Mononuclear cell (primary cell): ENCODE measurements at regions not wholly inside any gene's neighbourhood (a gene's known extent, or its start where the extent isn't known, plus 50 kb on each side); places are given as distances from the start of the nearest gene placed in this dataset.

Source experiments
- H3K27me3 ChIP-seq: 2 replicates; pipeline ENCODE4 v1.6.0; 2011; ENCODE audit warnings: low read length, control low read depth; ENCODE audit not compliant: insufficient read depth
- H3K4me1 ChIP-seq: 2 replicates; pipeline ENCODE4 v1.5.1; 2011; ENCODE audit warnings: mild to moderate bottlenecking, low read length, control low read depth; ENCODE audit not compliant: insufficient read depth
- H3K4me3 ChIP-seq: 2 replicates; pipeline ENCODE4 v1.5.1; 2011; ENCODE audit warnings: mild to moderate bottlenecking, low read length, moderate library complexity
- H3K9me3 ChIP-seq: 2 replicates; pipeline ENCODE4 v1.5.1; 2011; ENCODE audit warnings: low read depth, mild to moderate bottlenecking, control low read depth, low read length

DNA sequence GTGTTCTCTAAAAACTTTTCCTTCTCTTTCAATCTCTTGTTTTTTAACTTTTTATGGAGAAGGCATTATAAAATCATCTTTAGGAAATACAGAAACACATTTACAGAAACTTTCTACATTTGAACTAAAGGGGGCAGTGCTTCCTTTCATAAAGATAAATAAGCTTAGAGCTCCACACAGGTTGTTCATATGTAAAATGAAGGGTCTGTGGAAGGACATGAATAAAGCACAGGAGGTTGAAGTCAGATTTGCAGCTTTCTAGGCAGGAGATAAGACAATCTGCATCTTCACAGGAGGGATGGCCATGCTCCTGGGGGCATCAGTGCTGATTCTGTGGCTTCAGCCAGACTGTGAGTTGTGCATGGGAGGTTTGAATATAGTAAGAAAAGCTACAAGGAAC is 426.0 kb downstream of the DAD1 start:
- Histone ChIP-seq H3K27me3 (no peaks in the 10 kb centered on the region), H3K4me3 (no peak overlapping the region), H3K4me1 (no peaks in the 10 kb centered on the region), H3K9me3 (no peaks in the 10 kb centered on the region)

DNA sequence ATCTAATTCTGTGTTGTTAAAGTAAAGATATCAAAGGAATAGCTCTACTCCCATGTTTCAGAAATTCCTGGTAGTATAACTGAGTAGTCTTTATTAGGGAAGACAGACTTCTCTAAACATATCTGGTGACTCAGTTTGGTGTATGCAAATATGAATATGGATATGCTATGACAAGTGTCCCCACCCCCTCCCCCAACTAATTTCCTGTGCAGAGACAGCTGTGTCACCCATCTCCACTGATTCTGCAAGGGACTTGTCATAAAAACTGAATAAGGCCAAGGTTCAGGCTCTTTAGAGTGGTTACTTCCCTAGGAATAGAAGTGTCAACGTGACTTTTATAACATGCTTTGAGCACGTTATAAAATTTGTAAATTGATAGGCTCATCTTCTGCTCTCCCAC is 429.1 kb downstream of the DAD1 start:
- H3K4me3 ChIP-seq: no peak overlapping the region
- no peaks in the 10 kb centered on the region for H3K9me3 ChIP-seq
- H3K27me3 ChIP-seq: no peaks in the 10 kb centered on the region
- no peaks in the 10 kb centered on the region for H3K4me1 ChIP-seq

DNA sequence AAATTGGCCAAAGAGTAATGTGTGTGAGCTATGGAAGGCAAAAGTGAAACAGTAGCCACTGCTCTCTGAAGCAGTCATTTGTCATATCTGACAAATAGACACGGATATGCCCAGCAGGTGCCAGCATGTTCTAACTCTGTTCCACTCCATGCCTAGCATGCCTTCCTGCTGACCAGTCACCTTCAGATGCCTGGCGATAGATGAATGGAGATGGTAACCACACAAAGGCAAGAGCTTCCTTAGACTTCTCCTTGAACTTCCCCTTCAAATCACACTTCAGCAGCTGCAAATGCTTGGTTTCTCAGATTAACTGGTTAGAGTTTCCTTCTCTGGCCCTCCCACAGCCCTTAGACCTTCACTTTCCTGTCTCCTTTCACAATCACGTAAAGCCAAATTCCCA is 429.9 kb downstream of the DAD1 start:
- no peak overlapping the region for H3K4me3 ChIP-seq
- H3K4me1 ChIP-seq: no peaks in the 10 kb centered on the region
- no peaks in the 10 kb centered on the region for H3K27me3 ChIP-seq

DNA sequence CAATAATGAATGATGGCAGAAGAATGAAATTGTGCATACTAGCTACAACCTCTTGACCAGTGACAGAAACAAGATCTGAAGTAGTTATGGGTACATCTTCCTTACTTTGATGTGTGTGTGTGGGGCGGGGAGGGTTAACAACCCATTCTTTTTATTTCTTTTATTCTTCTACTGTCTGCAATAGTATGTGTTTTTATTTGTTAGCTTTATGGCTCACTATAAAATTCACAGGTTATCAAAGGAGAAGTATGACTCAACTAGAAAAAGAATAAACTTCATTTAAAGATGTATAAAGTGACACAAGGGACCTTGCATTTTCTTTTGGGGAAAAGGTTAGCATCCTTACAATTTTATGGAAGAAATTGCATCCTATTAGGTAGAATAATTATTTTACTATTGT is 430.5 kb downstream of the DAD1 start:
- H3K9me3 ChIP-seq: no peaks in the 10 kb centered on the region
- no peaks in the 10 kb centered on the region for H3K27me3 ChIP-seq
- no peak overlapping the region for H3K4me3 ChIP-seq
- no peaks in the 10 kb centered on the region for H3K4me1 ChIP-seq

More for the DNA sequence above, 429.9 kb downstream of the DAD1 start:
- no peaks in the 10 kb centered on the region for H3K9me3 ChIP-seq

DNA sequence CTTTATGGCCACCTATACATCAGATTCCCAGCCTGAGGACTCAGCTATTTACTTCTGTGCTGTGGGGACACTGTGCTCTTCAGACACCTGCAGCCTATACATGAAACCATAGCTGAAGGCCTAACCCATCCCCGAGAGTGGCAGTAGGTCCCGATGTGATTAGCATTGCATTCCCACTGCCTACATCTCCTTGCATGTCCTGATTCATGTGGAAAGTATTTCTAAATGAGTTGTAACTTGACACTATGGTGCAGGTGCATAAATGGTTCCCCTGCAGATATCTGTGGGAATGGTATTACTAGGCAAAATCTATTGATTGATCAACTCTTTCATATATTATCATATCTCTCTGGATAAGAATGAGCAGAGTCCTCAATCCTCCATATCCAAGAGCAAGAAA is 433.5 kb downstream of the DAD1 start:
- no peaks in the 10 kb centered on the region for H3K27me3 ChIP-seq
- no peak overlapping the region for H3K4me3 ChIP-seq
- no peaks in the 10 kb centered on the region for H3K9me3 ChIP-seq
- H3K4me1 ChIP-seq: no peaks in the 10 kb centered on the region

DNA sequence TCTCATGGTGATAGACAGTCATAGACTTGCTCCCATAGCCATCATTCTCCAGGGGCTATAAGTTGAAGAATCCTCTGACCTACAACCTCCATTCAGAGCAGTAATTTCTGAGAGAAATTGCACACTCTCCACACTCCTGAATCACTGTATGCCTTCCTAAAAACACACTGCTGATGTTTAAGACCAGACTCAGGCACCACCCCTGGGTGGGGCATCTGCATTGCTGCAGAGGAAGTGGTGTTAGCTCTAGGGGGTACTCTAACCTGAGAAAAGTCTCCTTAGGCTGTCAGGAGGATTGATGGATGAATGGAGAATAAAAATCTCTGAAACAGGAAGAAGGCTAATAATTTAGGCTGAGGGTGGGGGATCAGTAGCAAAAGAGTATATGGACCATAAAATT is 436.1 kb downstream of the DAD1 start:
- Histone ChIP-seq H3K27me3 (no peaks in the 10 kb centered on the region), H3K4me1 (no peaks in the 10 kb centered on the region), H3K9me3 (no peaks in the 10 kb centered on the region), H3K4me3 (no peak overlapping the region)

DNA sequence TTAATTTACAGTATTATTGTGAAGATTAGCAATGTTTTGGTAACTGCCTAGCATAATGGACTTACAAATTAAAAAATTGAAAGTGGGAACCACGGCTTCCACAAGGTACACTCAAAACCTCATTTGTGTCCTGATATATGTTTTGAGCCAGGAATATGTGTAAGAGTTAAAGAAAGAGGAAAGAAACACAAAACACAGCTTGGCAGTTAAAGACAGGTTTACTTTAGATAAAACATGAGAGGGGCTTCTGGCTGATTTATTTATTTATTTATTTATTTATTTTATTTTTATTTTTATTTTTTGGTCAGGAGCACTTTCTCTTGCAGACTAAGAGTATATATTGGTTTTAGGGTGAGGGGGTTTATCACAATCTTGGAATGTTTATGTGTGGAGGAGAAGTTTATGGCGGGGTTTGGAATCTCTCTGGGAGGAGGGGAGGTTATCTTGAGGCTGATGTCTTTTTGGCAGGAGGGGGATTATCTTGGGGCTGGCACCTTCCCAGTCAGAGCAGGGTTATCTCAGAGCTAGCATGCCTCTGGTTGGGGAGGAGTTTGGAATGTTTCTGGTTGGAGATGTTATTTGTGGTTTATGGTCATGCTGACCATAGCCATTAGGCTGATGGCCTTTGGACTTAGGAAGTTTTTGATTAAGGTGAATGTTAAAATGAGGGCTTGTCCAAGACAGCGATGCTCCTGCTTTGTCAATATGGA is 436.7 kb downstream of the DAD1 start:
- Histone ChIP-seq H3K4me1 (no peaks in the 10 kb centered on the region), H3K9me3 (no peaks in the 10 kb centered on the region), H3K4me3 (no peak overlapping the region), H3K27me3 (no peaks in the 10 kb centered on the region)

DNA sequence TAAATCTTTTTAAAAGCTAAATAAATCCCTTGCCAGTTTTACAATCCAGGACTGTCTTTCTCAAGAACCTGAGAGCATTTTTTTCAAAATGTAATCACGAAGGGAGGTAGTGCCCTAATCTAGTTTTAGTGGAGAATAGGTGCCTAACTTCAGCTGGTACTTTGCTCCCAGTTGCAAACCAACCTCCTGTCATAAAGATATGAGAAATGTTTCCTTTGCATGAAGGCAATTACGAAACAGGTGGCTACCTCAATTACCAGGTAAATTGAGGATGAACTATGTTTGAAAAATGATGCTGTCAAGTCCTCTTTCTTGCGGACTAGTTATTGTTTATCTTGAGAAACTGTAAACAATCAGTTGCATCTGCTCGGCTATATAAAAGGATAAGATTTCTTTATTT is 437.9 kb downstream of the DAD1 start:
- no peak overlapping the region for H3K4me3 ChIP-seq
- no peaks in the 10 kb centered on the region for H3K9me3 ChIP-seq
- no peaks in the 10 kb centered on the region for H3K4me1 ChIP-seq
- no peaks in the 10 kb centered on the region for H3K27me3 ChIP-seq

DNA sequence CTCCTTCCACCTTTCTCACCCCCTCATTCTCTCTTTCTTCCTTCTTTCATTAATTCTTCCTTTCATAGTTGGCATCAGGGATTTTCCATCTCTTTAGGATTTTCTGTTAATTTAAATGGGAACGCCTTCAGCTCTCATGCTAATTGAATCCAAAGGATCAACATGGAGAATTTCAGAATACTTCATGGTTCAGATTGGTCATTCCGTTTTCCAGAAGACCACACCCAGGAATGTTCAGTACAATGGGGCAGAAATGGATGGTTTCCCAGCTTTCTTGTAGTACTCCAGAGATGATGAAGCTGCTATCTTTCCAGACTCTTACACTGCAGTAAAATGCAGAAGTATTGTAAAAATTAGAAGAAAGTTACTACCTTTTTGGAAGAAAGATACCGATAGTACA is 440.0 kb downstream of the DAD1 start:
- no peaks in the 10 kb centered on the region for H3K27me3 ChIP-seq
- H3K4me1 ChIP-seq: no peaks in the 10 kb centered on the region
- H3K4me3 ChIP-seq: no peak overlapping the region
- no peaks in the 10 kb centered on the region for H3K9me3 ChIP-seq

DNA sequence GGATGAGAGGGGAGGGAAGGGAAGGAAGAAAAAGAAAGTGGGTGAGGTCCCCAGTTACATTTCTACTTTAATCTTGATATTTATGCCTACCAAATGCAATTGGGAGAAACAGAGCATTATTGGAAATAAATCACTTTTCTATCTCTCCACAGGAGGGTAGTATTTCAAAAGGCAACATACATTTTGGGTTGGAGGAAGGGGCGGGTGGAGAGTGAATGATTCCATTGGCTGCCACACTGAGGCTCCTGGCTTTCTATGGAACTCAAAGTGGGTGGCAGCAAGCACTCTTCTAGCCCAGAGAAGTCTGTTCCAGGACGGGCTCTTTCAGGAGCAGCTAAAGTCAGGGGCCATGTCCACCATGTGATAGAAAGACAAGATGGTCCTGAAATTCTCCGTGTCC is 441.3 kb downstream of the DAD1 start:
- H3K27me3 ChIP-seq: no peaks in the 10 kb centered on the region
- H3K4me1 ChIP-seq: no peaks in the 10 kb centered on the region
- no peak overlapping the region for H3K4me3 ChIP-seq
- no peaks in the 10 kb centered on the region for H3K9me3 ChIP-seq

DNA sequence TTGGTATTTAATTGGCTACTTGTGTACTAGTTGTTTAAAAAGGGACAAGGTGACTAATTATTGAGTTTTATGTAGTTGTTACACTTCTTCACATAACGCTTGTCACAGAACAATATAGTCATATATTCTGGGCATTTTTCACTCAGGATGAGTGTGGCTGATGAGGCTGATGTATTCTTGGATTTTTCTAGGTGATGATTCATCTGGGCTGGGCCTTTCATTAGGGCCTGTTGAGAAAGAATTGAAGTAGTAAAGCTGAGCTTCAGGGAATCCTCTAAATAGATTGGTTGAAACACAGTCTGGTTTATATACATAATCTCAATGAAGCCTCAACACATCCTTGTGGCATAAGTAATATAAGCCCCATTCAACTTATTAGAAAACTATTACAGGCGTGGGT is 445.7 kb downstream of the DAD1 start:
- H3K9me3 ChIP-seq: no peaks in the 10 kb centered on the region

DNA sequence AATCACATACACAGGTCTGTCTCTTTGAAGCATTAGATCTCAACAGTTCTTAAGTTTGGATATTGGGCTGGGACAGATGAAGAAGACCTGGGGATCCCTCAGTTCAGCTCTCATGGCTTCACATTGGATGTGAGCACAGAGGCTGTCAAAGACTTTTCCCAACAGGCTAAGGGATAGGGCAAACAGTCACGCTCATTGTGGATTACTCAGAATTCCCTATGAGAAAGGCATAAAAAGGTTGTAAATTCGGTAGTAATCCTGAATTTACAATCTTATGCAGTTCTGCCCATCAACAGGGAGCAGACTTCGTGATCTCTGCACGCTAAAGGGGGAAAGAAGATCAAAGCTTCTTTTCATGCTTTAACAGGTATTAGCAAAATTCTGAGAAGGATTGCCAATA is 448.4 kb downstream of the DAD1 start:
- Histone ChIP-seq H3K4me3 (no peak overlapping the region), H3K9me3 (peaks cover 7% of the 10 kb centered on the region), H3K4me1 (no peaks in the 10 kb centered on the region), H3K27me3 (no peaks in the 10 kb centered on the region)

More for the DNA sequence above, 445.7 kb downstream of the DAD1 start:
- Histone ChIP-seq H3K4me3 (no peak overlapping the region), H3K4me1 (no peaks in the 10 kb centered on the region), H3K27me3 (no peaks in the 10 kb centered on the region)

DNA sequence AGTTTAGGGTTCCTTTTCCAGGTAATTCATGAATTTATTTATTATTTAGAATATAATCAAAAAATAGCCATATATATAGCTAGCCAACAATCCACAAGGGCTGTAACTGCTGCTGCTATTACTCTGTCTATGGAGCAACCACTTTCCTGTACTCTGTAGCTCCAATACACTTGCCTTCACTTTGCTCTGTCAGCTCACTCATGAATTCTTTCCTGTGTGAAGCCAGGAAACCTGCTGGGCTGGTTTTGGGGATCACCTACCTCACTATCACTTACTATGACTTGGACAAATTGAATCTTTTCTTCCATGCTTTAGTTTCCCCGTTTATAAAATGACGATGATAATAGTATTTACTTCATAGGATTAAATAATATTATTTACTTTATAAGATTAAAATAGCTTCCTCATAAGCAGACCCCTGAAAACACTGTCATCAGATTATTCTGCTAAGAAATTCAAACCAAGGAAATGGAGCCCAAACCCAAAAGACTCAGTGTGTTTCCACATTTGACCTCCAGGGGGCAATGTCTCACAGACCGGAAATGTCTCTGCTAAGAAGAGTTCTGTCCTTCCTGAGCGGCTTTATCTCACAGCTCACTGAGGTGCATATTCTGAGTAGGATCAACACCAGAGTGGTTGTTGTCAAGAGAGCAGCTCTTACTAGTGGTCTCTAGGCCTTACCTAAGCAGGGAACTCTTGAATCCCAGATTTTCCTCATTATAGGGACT is 457.1 kb downstream of the DAD1 start:
- H3K27me3 ChIP-seq: no peaks in the 10 kb centered on the region
- peaks cover 12% of the 10 kb centered on the region for H3K9me3 ChIP-seq
- H3K4me3 ChIP-seq: no peak overlapping the region
- H3K4me1 ChIP-seq: no peaks in the 10 kb centered on the region

DNA sequence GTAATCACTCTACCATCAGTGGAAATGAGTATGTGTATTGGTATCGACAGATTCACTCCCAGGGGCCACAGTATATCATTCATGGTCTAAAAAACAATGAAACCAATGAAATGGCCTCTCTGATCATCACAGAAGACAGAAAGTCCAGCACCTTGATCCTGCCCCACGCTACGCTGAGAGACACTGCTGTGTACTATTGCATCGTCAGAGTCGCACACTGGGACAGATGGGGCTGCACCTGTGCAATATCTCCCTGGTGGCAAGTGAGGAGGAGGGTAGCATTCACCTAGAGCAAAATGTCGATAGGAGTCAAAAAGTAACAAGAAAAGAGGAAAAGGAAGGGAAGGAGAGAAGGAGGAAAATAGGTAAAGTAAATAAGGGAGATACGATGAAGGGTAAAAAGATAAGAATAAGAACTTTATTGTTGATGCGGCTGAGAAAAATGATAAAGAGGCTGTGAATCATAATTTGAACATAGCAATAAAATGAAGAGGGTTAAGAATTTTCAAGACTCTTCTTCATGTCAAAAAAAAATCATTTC is 450.5 kb upstream of the OR4E1 start:
- H3K27me3 ChIP-seq: no peaks in the 10 kb centered on the region
- no peaks in the 10 kb centered on the region for H3K4me1 ChIP-seq
- H3K4me3 ChIP-seq: no peak overlapping the region
- no peaks in the 10 kb centered on the region for H3K9me3 ChIP-seq

DNA sequence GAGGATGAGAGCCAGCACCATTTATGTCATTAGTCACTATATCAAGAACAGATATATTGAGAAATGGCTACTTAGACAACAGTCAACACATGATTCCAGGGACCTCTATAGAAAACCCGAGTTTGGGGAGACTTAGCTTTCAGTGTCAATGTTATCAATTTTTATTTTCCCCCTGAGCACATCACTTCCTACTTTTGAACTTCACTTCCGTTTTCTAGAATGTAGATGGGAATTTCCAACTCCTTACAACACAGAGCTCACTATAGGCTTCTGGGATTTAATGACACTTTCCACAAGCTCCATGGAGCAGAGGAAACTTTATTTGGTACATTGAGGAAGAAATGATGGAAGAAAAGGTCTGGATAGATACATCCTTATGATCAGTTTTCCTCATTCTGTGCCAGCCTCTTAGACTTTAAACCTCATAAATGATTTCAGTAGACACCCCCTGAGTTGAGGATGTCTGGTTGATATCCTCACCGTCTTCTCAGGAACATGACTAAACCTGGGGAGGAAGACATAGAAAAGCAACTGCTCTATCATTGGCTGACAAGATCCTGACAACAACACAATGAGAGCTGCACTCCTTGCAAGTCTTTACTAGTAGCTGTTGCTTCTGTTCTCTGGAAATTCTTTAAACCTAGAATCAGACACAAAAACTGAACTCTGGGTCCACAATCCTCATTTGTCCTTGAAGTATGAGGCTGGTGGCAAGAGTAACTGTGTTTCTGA is 449.4 kb upstream of the OR4E1 start:
- H3K27me3 ChIP-seq: no peaks in the 10 kb centered on the region
- no peaks in the 10 kb centered on the region for H3K9me3 ChIP-seq
- no peaks in the 10 kb centered on the region for H3K4me1 ChIP-seq
- H3K4me3 ChIP-seq: no peak overlapping the region
